Raji (cell line): ENCODE measurements at regions not wholly inside any gene's neighbourhood (a gene's known extent, or its start where the extent isn't known, plus 50 kb on each side); places are given as distances from the start of the nearest gene placed in this dataset.

ENCODE experiments used
- POLR2A ChIP-seq: IDR thresholded peaks from 2 replicates; pipeline ENCODE4 v1.6.1; 2011; ENCODE audit warnings: low read depth, low read length, control low read depth; ENCODE audit not compliant: insufficient read depth

GRCh38 chrX:7252013-7252610 lies 104.2 kb upstream of the PUDP start:
- no peak for TF ChIP-seq POLR2A

- no peak for TF ChIP-seq POLR2A
Measured at GRCh38 chrX:7247346-7247745, 99.4 kb upstream of the PUDP start.

GRCh38 chrX:7244405-7244804 lies 96.5 kb upstream of the PUDP start:
- TF ChIP-seq POLR2A, result no peak

- TF ChIP-seq POLR2A, result no peak
Measured at GRCh38 chrX:7242613-7243012, 94.7 kb upstream of the PUDP start.

- TF ChIP-seq POLR2A, result no peak
Measured at GRCh38 chrX:7240929-7241328, 93.0 kb upstream of the PUDP start.

DNA sequence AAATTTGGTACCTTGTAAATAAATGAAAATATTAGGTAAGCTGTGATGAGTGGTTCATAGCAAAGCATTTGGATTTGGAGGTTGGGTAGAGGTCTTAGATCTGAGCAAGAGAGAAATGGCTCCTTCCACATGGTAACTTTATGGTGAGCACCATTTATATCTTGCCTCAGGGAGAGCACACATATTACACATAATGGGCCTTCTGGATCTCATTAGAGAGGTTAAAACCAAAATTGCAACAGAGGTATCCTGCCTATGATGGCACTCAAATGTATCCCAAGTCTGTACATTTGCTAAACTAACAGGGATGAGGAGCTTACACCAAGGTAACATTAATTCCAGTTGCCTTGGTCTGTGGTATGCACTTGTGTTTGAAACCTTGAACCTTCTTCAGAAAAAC lies 87.1 kb upstream of the PUDP start:
- TF ChIP-seq POLR2A, result no peak

DNA sequence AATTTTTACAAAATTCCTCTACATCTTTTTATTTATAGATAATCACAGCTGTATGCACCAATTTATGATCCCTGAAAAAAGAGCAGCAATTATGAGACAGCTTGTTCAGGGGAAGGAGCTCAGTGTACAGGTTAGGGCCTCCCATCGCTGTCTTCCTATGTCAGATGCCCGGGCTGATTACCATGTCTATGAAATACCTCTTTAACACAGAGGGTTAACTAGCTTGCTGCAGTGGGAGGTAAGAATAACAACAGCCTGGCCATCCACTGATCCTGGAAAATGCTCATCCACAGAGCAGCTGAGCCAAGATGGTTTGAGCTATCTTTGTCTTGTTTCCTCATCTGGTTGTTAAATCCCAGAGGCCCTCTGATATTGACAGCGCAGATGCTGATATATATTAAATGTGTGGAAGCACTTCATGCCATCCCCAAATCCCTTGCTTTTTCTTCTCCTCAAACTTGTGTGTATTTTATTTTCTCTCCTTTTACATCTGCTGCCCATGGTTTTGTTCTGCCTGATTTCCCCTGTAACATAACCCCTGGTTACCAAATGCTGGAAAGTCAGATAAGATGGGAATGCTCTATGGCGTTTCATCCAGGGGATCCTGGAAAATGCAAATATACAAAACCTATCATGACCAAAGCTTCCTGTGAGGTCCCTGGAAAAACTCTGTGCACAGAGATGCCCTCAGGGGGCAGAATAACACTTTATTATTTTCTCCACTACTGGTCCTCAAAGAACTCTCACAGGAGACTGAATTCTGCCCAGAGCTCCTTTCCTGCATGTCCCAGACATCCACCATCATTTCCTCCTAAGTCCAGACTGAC lies 85.8 kb upstream of the PUDP start:
- TF ChIP-seq POLR2A, result no peak

- no peak for TF ChIP-seq POLR2A
Measured at GRCh38 chrX:7228226-7228625, 80.3 kb upstream of the PUDP start.

GRCh38 chrX:7225338-7225737 lies 77.4 kb upstream of the PUDP start:
- TF ChIP-seq POLR2A, result no peak

DNA sequence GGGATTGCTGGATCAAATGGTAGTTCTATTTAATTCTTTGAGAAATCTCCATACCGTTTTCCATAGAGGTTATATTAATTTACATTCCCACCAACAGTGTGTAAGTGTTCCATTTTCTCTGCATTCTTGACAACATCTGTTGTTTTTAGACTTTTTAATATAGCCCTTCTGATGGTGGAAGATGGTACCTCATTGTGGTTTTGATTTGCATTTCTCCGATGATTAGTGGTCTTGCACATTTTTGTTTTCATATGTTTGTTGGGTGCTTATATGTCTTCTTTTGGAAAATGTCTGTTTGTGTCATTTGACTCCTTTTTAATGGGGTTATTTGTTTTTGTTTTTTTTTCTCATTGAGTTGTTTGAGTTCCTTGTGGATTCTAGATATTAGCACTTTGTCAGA lies 75.3 kb upstream of the PUDP start:
- TF ChIP-seq POLR2A, result no peak

GRCh38 chrX:7220121-7220520 lies 72.2 kb upstream of the PUDP start:
- TF ChIP-seq POLR2A, result no peak

- TF ChIP-seq POLR2A, result peak; percentile 30; the same call in 1 of the 2 replicates
Measured at GRCh38 chrX:7219153-7219705, 71.3 kb upstream of the PUDP start.

GRCh38 chrX:7218321-7219152 lies 70.6 kb upstream of the PUDP start:
- TF ChIP-seq POLR2A, result no peak

- TF ChIP-seq POLR2A, result peak; percentile 34; the same call in 1 of the 2 replicates
Measured at GRCh38 chrX:7216981-7217587, 69.1 kb upstream of the PUDP start.

DNA sequence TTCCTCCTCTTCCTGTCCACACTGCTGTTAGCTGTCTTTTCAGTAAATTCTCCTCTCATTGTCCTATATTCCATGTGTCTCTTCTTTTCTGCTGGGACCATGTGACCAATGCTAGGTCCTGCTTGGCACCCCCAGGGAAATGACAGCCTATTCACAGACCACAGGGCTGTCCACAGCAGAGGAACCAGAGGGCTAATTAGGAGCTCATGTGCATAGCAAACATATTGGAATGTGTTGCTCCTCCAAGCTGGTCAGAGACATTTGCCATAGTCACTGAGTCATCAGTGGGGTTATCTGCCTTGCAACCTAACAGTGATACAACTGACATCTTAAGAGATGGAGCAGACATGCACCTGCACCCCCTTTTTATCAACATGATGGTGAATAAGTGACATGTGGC lies 67.9 kb upstream of the PUDP start:
- no peak for TF ChIP-seq POLR2A
